ENCODE measurements at regions not wholly inside any gene's neighbourhood (a gene's known extent, or its start where the extent isn't known, plus 50 kb on each side); places are given as distances from the start of the nearest gene placed in this dataset.

GRCh38 chr7:18191341-18191740, 163.7 kb upstream of the PRPS1L1 start:
- Histone ChIP-seq H3K9ac (no peak overlapping the region), H3K9me3 (replicated peaks in 1 of 11) (peaks cover 0 to 16% (median 0%) of the 10 kb centered on the region in 11 experiments; a peak in 3 of 22 replicates), H3K4me2 (no peak overlapping the region), H3K4me3 (no peak overlapping the region), H3K36me3 (no peaks in the 10 kb centered on the region), H4K20me1 (no peaks in the 10 kb centered on the region), H3K27me3 (no peaks in the 10 kb centered on the region), H3K27ac (no peak overlapping the region), H3K4me1 (peaks cover 0 to 10% (median 0%) of the 10 kb centered on the region in 10 experiments; a peak in 4 of 20 replicates)
- no peak for TF ChIP-seq Cebpa-rat (IDR thresholded peaks at IDR 0.05)

DNA sequence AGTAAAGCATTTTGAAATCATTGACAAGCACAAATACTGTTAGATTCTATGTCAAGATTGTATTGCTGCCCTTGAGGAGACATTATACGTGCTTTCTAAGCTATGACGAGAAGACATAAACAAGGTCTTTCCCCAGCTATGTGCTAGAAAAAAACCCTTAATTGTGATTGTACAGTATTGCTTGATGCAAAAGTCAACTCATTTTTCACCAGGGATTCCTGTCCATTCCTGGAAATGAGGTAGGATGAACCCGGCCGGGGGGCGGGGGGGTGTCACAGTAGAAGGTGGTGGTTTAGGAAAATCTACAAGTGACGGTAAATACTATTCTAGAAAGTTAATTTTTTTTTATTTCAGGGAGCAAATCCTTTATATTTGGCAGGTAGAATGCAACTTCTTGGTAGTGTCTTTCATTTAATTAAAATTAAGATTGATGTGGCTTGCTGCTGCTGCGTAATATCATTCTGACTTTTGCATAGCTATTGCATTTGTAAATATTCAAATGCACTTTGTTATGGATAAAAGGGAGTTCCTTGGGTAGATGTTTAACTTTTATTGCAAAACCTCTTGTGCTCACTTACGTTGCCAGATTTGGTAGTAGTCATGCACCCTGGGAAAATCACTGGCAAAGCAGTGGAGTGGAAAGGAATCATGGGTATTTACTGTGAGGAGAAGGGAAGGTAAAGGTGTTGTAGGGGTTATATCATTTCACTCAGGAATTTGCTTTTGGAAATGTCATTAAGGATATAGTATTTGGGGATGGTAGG, 164.4 kb upstream of the PRPS1L1 start:
- no peak for TF ChIP-seq Cebpa-rat (IDR thresholded peaks at IDR 0.05)
- no peaks in the 10 kb centered on the region for H4K20me1 ChIP-seq
- H3K27me3 ChIP-seq, result no peaks in the 10 kb centered on the region
- H3K9me3 ChIP-seq (replicated peaks in 1 of 11), result peaks cover 0 to 16% (median 0%) of the 10 kb centered on the region in 11 experiments; a peak in 3 of 22 replicates
- H3K4me1 ChIP-seq, result peaks cover 0 to 10% (median 0%) of the 10 kb centered on the region in 10 experiments; a peak in 4 of 20 replicates
- H3K4me2 ChIP-seq, result no peak overlapping the region
- H3K4me3 ChIP-seq, result no peak overlapping the region
- H3K27ac ChIP-seq, result no peak overlapping the region
- H3K9ac ChIP-seq, result no peak overlapping the region
- no peaks in the 10 kb centered on the region for H3K36me3 ChIP-seq

DNA sequence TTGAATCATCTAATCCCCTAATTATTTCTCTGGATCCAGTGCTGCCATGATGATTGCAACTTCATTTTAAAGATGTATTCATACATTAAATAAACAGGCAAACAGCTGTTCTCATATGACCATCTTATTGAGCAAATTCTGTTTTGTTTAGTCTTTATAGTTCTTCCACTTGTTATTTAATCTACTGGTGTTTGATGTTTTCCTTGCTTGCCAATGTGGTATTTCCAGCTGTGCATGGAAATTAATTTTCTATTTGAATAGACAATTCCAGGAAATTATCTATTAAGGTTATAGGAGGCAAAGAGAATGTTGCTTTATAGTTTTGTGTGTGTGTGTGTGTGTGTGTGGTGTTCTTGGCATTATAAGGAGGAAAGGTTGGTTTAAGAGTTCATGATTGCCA, 167.0 kb upstream of the PRPS1L1 start:
- Histone ChIP-seq H3K9me3 (replicated peaks in 1 of 11) (0 out of 22 replicates have a peak, but pooled peaks cover 0 to 6% (median 0%) of the 10 kb centered on the region in 11 experiments), H3K4me1 (peaks cover 0 to 10% (median 0%) of the 10 kb centered on the region in 10 experiments; a peak in 4 of 20 replicates), H3K4me3 (no peak overlapping the region), H3K27me3 (no peaks in the 10 kb centered on the region), H3K36me3 (no peaks in the 10 kb centered on the region), H3K27ac (no peak overlapping the region), H3K9ac (no peak overlapping the region), H3K4me2 (no peak overlapping the region), H4K20me1 (no peaks in the 10 kb centered on the region)
- no peak for TF ChIP-seq Cebpa-rat (IDR thresholded peaks at IDR 0.05)

DNA sequence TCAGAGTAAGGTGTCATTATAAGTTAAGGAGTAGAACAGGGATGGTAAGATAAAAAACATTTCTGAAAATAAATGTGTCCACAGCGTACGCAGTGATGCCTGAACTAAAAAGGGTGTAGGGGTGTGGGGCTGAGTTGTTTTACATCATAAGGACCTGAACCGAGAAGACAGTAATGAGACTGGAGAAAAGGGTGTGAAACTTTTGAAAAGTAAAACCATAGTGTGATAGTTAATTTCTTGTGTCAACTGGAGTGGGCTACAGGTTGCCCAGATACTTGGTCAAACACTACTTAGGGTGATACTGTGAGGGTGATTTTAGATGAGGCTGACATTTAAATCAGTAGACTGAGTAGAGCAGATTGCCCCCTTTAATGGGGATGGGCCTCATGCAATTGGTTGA, 169.0 kb upstream of the PRPS1L1 start:
- no peak for TF ChIP-seq Cebpa-rat (IDR thresholded peaks at IDR 0.05)
- H3K27me3 ChIP-seq, result no peaks in the 10 kb centered on the region
- no peak overlapping the region for H3K4me3 ChIP-seq
- H3K9ac ChIP-seq, result no peak overlapping the region
- H3K4me1 ChIP-seq, result peaks cover 0 to 2% (median 0%) of the 10 kb centered on the region in 10 experiments; a peak in 2 of 20 replicates
- H4K20me1 ChIP-seq, result no peaks in the 10 kb centered on the region
- H3K27ac ChIP-seq, result no peak overlapping the region
- 0 out of 22 replicates have a peak, but pooled peaks cover 0 to 6% (median 0%) of the 10 kb centered on the region in 11 experiments for H3K9me3 ChIP-seq (replicated peaks in 1 of 11)
- H3K4me2 ChIP-seq, result no peak overlapping the region
- H3K36me3 ChIP-seq, result no peaks in the 10 kb centered on the region

DNA sequence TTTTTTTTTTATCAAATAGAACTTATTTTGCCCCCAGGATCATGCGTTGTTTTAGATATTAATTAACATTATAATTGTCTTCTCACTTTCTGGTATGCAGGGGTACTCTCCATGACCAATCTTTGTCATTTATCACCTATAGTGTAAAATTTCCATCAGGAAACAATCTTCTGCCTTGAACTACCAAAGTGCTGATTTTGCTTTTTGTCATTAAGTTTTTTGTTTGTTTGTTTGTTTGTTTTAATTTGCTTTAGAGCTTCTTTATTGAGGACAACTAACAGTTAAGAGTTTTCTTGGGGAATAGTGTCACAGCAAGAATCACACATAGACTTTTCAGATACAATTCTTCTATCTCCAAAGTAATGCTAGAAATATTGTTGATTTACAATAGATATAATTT, 171.2 kb upstream of the PRPS1L1 start:
- Histone ChIP-seq H3K9ac (no peak overlapping the region), H3K36me3 (no peaks in the 10 kb centered on the region), H3K27me3 (no peaks in the 10 kb centered on the region), H3K4me2 (no peak overlapping the region), H3K4me1 (no peaks in the 10 kb centered on the region), H3K4me3 (no peak overlapping the region), H4K20me1 (no peaks in the 10 kb centered on the region), H3K9me3 (replicated peaks in 1 of 11) (no peaks in the 10 kb centered on the region), H3K27ac (no peak overlapping the region)
- no peak for TF ChIP-seq Cebpa-rat (IDR thresholded peaks at IDR 0.05)

DNA sequence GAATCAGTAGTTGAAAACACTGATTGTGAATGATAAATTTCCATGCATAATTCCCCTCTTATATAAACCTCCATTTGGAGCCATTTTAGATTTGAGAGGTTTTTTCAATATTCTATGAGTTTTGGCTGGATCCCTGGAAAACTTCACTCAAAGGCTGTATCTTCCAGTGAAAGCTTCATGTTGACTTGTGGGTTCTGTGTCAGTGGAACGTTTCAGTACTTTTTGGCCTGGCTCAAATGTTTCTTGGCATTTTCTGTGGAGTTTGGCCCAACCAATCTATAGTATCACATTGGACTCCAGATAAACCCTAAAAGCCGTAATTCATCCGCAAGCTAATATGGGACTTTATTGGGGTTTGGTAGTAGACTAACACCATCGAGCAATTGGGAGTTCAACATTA, 172.6 kb upstream of the PRPS1L1 start:
- no peak overlapping the region for H3K9ac ChIP-seq
- H4K20me1 ChIP-seq, result no peaks in the 10 kb centered on the region
- H3K4me3 ChIP-seq, result no peak overlapping the region
- no peak overlapping the region for H3K4me2 ChIP-seq
- H3K27ac ChIP-seq, result no peak overlapping the region
- H3K27me3 ChIP-seq, result no peaks in the 10 kb centered on the region
- no peaks in the 10 kb centered on the region for H3K4me1 ChIP-seq
- H3K9me3 ChIP-seq (replicated peaks in 1 of 11), result no peaks in the 10 kb centered on the region
- no peak for TF ChIP-seq Cebpa-rat (IDR thresholded peaks at IDR 0.05)
- no peaks in the 10 kb centered on the region for H3K36me3 ChIP-seq

- H3K27me3 ChIP-seq, result no peaks in the 10 kb centered on the region
- no peak overlapping the region for H3K4me3 ChIP-seq
- TF ChIP-seq Cebpa-rat (IDR thresholded peaks at IDR 0.05), result no peak
- H3K9me3 ChIP-seq (replicated peaks in 1 of 11), result no peaks in the 10 kb centered on the region
- H3K4me1 ChIP-seq, result no peaks in the 10 kb centered on the region
- H4K20me1 ChIP-seq, result no peaks in the 10 kb centered on the region
- H3K36me3 ChIP-seq, result no peaks in the 10 kb centered on the region
- no peak overlapping the region for H3K4me2 ChIP-seq
- H3K27ac ChIP-seq, result no peak overlapping the region
- H3K9ac ChIP-seq, result no peak overlapping the region
Measured at GRCh38 chr7:18200855-18201254, 173.2 kb upstream of the PRPS1L1 start.

DNA sequence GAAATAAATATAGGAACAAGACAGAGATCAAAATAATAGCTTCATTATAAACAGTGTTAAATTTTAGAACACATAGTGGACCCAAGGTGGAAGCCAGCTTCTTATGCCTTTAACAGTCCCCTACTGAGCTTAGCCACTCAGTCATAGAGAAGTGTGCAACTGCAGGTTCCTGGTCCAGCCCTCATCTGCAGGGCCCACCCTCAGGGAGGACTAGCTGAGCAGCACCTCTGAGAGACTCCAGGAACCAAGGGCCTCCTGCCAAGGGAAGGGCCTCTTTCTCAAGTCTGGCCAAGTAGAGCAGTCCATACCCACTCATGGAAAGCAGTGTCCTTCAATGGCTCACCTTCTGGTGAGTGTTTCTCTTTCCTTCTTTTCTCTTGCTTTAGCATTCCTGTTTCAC, 173.7 kb upstream of the PRPS1L1 start:
- Histone ChIP-seq H3K36me3 (no peaks in the 10 kb centered on the region), H3K27ac (no peak overlapping the region), H3K9ac (no peak overlapping the region), H3K4me3 (no peak overlapping the region), H3K4me1 (no peaks in the 10 kb centered on the region), H4K20me1 (no peaks in the 10 kb centered on the region), H3K27me3 (no peaks in the 10 kb centered on the region), H3K4me2 (no peak overlapping the region), H3K9me3 (replicated peaks in 1 of 11) (no peaks in the 10 kb centered on the region)
- no peak for TF ChIP-seq Cebpa-rat (IDR thresholded peaks at IDR 0.05)

DNA sequence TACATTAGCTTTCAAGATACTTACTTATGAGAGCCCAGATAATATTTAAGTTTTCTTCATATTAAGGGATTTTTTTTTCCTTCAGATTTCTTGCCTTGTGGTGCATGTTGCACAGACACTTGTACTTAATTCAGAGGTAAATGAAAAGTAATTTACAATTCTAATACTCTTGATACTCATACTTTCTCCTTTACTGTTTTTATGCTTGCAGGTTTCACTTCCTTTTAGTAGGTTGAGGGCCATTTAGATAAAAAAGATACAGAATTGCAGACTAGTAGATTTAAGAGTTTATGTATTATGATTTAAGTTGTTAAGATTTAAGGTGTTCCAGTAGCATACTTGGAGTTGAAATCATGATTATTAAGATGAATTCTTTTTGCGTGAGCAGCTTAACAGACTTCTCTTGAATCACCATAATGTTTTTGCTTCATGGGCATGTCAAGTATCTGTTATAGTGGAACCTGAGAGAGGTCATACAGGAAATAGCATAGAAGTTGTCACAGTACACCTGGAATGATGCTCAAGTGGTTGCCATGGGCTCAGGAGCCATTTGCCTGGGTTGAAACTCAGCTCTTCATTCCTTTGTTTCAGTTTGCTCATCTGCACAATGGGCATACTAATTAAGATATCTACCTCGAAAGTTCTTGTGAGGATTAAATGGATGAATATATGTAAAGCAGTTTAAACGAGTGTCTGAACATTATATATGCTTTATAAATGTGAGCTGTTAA, 174.8 kb upstream of the PRPS1L1 start:
- Histone ChIP-seq H3K36me3 (no peaks in the 10 kb centered on the region), H3K27ac (no peak overlapping the region), H3K9me3 (replicated peaks in 1 of 11) (no peaks in the 10 kb centered on the region), H3K27me3 (no peaks in the 10 kb centered on the region), H3K4me1 (no peaks in the 10 kb centered on the region), H3K4me2 (no peak overlapping the region), H3K4me3 (no peak overlapping the region), H3K9ac (no peak overlapping the region), H4K20me1 (no peaks in the 10 kb centered on the region)
- TF ChIP-seq Cebpa-rat (IDR thresholded peaks at IDR 0.05), result no peak
